ENCODE measurements at regions not wholly inside any gene's neighbourhood (a gene's known extent, or its start where the extent isn't known, plus 50 kb on each side); places are given as distances from the start of the nearest gene placed in this dataset.

GRCh38 chr5:67272453-67273130, 76.0 kb upstream of the CD180 start:
- DNase-seq (ENCODE audit: low spot score) = no peak

GRCh38 chr5:67268231-67269021, 71.8 kb upstream of the CD180 start:
- peak; percentile 90 for DNase-seq (ENCODE audit: low spot score)

- DNase-seq (ENCODE audit: low spot score) = no peak
Measured at GRCh38 chr5:67267512-67268216, 71.1 kb upstream of the CD180 start.

- DNase-seq (ENCODE audit: low spot score) = no peak
Measured at GRCh38 chr5:67266654-67267350, 70.2 kb upstream of the CD180 start.

- no peak for DNase-seq (ENCODE audit: low spot score)
Measured at GRCh38 chr5:67265951-67266350, 69.4 kb upstream of the CD180 start.

- no peak for DNase-seq (ENCODE audit: low spot score)
Measured at GRCh38 chr5:67263656-67264408, 67.2 kb upstream of the CD180 start.

GRCh38 chr5:67262956-67263355, 66.4 kb upstream of the CD180 start:
- DNase-seq (ENCODE audit: low spot score) = no peak

- no peak for DNase-seq (ENCODE audit: low spot score)
Measured at GRCh38 chr5:67262206-67262605, 65.6 kb upstream of the CD180 start.

GRCh38 chr5:67259548-67260215, 63.1 kb upstream of the CD180 start:
- DNase-seq (ENCODE audit: low spot score) = no peak

GRCh38 chr5:67257500-67257899, 60.9 kb upstream of the CD180 start:
- DNase-seq (ENCODE audit: low spot score) = no peak

- DNase-seq (ENCODE audit: low spot score) = no peak
Measured at GRCh38 chr5:67257077-67257476, 60.5 kb upstream of the CD180 start.

- no peak for DNase-seq (ENCODE audit: low spot score)
Measured at GRCh38 chr5:67255881-67256280, 59.3 kb upstream of the CD180 start.

GRCh38 chr5:67253911-67254310, 57.3 kb upstream of the CD180 start:
- no peak for DNase-seq (ENCODE audit: low spot score)

GRCh38 chr5:67249590-67249895, 52.9 kb upstream of the CD180 start:
- no peak for DNase-seq (ENCODE audit: low spot score)

- no peak for DNase-seq (ENCODE audit: low spot score)
Measured at GRCh38 chr5:67248703-67249589, 52.3 kb upstream of the CD180 start.

GRCh38 chr5:67246546-67247268, 50.1 kb upstream of the CD180 start:
- no peak for DNase-seq (ENCODE audit: low spot score)
